ENCODE measurements at regions not wholly inside any gene's neighbourhood (a gene's known extent, or its start where the extent isn't known, plus 50 kb on each side); places are given as distances from the start of the nearest gene placed in this dataset.

DNA sequence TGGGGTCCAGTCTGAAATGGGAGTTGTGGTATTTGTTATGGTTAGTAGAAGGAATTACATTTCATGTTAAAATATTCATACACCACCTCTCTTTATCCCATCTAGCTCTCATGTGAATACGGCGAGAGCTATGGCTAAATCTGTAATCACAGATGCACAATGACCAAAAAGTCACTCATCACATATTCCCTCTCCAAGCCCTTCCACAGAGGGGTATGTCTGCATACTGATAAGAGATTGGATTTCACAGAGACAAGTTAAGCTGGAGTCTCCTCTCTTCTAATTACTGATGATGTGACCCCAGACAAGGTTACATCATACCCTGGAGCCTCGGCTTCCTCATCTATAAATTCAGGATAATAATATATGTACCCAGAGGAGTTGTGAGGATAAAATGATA, 237.8 kb upstream of the RHOBTB1 start (continued):
- TF ChIP-seq, protein P1, sequence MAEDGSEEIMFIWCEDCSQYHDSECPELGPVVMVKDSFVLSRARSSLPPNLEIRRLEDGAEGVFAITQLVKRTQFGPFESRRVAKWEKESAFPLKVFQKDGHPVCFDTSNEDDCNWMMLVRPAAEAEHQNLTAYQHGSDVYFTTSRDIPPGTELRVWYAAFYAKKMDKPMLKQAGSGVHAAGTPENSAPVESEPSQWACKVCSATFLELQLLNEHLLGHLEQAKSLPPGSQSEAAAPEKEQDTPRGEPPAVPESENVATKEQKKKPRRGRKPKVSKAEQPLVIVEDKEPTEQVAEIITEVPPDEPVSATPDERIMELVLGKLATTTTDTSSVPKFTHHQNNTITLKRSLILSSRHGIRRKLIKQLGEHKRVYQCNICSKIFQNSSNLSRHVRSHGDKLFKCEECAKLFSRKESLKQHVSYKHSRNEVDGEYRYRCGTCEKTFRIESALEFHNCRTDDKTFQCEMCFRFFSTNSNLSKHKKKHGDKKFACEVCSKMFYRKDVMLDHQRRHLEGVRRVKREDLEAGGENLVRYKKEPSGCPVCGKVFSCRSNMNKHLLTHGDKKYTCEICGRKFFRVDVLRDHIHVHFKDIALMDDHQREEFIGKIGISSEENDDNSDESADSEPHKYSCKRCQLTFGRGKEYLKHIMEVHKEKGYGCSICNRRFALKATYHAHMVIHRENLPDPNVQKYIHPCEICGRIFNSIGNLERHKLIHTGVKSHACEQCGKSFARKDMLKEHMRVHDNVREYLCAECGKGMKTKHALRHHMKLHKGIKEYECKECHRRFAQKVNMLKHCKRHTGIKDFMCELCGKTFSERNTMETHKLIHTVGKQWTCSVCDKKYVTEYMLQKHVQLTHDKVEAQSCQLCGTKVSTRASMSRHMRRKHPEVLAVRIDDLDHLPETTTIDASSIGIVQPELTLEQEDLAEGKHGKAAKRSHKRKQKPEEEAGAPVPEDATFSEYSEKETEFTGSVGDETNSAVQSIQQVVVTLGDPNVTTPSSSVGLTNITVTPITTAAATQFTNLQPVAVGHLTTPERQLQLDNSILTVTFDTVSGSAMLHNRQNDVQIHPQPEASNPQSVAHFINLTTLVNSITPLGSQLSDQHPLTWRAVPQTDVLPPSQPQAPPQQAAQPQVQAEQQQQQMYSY (CRISPR knock-in tag; IDR thresholded peaks at IDR 0.05): no peak
- no peak for TF ChIP-seq TP53 (CRISPR knock-in tag; IDR thresholded peaks at IDR 0.05)
- TF ChIP-seq JUN (CRISPR knock-in tag; IDR thresholded peaks at IDR 0.05): no peak
- TF ChIP-seq EMX1 (CRISPR knock-in tag; IDR thresholded peaks at IDR 0.05): no peak
- no peak for TF ChIP-seq NR1H2 (CRISPR knock-in tag; IDR thresholded peaks at IDR 0.05)
- no peak for TF ChIP-seq E2F1 (CRISPR knock-in tag; IDR thresholded peaks at IDR 0.05)

- ATAC-seq: no peak
- POLR2A ChIA-PET: no interaction called here
- H3K27me3 Mint-ChIP-seq (ENCODE audit: low read depth): no peaks in the 10 kb centered on the region
- no peaks in the 10 kb centered on the region for H3K36me3 Mint-ChIP-seq
- no peak overlapping the region for H3K4me3 Mint-ChIP-seq
- H3K9me3 Mint-ChIP-seq: peaks cover 6% of the 10 kb centered on the region; the same call in 1 of the 2 replicates
- no peak overlapping the region for H3K27ac Mint-ChIP-seq
- DNase-seq (ENCODE audit: low spot score): no peak
- no peaks in the 10 kb centered on the region for H3K4me1 Mint-ChIP-seq
- CTCF ChIA-PET: no interaction called here
- TF ChIP-seq, protein P2, sequence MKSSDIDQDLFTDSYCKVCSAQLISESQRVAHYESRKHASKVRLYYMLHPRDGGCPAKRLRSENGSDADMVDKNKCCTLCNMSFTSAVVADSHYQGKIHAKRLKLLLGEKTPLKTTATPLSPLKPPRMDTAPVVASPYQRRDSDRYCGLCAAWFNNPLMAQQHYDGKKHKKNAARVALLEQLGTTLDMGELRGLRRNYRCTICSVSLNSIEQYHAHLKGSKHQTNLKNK (CRISPR knock-in tag; IDR thresholded peaks at IDR 0.05): no peak
- TF ChIP-seq ZNF396 (CRISPR knock-in tag; IDR thresholded peaks at IDR 0.05; ENCODE audit: borderline replicate concordance) (no peak), TEAD1 (CRISPR knock-in tag; IDR thresholded peaks at IDR 0.05) (no peak), SMAD4 (CRISPR knock-in tag; IDR thresholded peaks at IDR 0.05) (no peak), OVOL2 (CRISPR knock-in tag; IDR thresholded peaks at IDR 0.05; ENCODE audit: borderline replicate concordance) (no peak), HMGXB4 (CRISPR knock-in tag; IDR thresholded peaks at IDR 0.05) (no peak), FOXK1 (CRISPR knock-in tag; IDR thresholded peaks at IDR 0.05) (no peak), USF2 (CRISPR knock-in tag; IDR thresholded peaks at IDR 0.05) (no peak), MXD4 (CRISPR knock-in tag; IDR thresholded peaks at IDR 0.05; ENCODE audit: borderline replicate concordance) (no peak), GRHL2 (CRISPR knock-in tag; IDR thresholded peaks at IDR 0.05; ENCODE audit: insufficient replicate concordance, severe bottlenecking) (no peak), EMX1 (CRISPR knock-in tag; IDR thresholded peaks at IDR 0.05) (no peak), FOXP4 (CRISPR knock-in tag; IDR thresholded peaks at IDR 0.05) (no peak)
- TF ChIP-seq, protein P3, sequence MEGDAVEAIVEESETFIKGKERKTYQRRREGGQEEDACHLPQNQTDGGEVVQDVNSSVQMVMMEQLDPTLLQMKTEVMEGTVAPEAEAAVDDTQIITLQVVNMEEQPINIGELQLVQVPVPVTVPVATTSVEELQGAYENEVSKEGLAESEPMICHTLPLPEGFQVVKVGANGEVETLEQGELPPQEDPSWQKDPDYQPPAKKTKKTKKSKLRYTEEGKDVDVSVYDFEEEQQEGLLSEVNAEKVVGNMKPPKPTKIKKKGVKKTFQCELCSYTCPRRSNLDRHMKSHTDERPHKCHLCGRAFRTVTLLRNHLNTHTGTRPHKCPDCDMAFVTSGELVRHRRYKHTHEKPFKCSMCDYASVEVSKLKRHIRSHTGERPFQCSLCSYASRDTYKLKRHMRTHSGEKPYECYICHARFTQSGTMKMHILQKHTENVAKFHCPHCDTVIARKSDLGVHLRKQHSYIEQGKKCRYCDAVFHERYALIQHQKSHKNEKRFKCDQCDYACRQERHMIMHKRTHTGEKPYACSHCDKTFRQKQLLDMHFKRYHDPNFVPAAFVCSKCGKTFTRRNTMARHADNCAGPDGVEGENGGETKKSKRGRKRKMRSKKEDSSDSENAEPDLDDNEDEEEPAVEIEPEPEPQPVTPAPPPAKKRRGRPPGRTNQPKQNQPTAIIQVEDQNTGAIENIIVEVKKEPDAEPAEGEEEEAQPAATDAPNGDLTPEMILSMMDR (IDR thresholded peaks at IDR 0.05): no peak
- TF ChIP-seq, protein P4, sequence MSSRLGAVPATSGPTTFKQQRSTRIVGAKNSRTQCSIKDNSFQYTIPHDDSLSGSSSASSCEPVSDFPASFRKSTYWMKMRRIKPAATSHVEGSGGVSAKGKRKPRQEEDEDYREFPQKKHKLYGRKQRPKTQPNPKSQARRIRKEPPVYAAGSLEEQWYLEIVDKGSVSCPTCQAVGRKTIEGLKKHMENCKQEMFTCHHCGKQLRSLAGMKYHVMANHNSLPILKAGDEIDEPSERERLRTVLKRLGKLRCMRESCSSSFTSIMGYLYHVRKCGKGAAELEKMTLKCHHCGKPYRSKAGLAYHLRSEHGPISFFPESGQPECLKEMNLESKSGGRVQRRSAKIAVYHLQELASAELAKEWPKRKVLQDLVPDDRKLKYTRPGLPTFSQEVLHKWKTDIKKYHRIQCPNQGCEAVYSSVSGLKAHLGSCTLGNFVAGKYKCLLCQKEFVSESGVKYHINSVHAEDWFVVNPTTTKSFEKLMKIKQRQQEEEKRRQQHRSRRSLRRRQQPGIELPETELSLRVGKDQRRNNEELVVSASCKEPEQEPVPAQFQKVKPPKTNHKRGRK (CRISPR knock-in tag; IDR thresholded peaks at IDR 0.05; ENCODE audit: borderline replicate concordance): no peak
These were observed 235.8 kb upstream of the RHOBTB1 start for GRCh38 chr10:61179771-61180170.
